Osteoblast (primary cell): ENCODE measurements at regions not wholly inside any gene's neighbourhood (a gene's known extent, or its start where the extent isn't known, plus 50 kb on each side); places are given as distances from the start of the nearest gene placed in this dataset.

Source experiments
- DNase-seq: peaks from one replicate; pipeline ENCODE4 v3.0.0; 2011; ENCODE audit warnings: low spot score, mixed read lengths; ENCODE audit not compliant: insufficient read length; ENCODE audit errors: missing footprints
- H2AFZ ChIP-seq: 2 replicates; pipeline ENCODE4 v1.6.0; 2011; ENCODE audit warnings: mild to moderate bottlenecking, low read length
- H3K27ac ChIP-seq: 2 replicates; pipeline ENCODE4 v1.5.1; 2011; ENCODE audit warnings: mild to moderate bottlenecking, low read depth, low read length, moderate library complexity
- H3K27me3 ChIP-seq: 2 replicates; pipeline ENCODE4 v1.6.0; 2012; ENCODE audit warnings: mild to moderate bottlenecking, control low read depth, inconsistent platforms, low read length, moderate library complexity; ENCODE audit not compliant: insufficient read depth
- H3K36me3 ChIP-seq: 2 replicates; pipeline ENCODE4 v1.5.1; 2011; ENCODE audit warnings: mild to moderate bottlenecking, low read length, control low read depth, moderate library complexity; ENCODE audit not compliant: insufficient read depth
- H3K4me1 ChIP-seq: 2 replicates; pipeline ENCODE4 v1.5.1; 2011; ENCODE audit warnings: mild to moderate bottlenecking, low read length, control low read depth, moderate library complexity; ENCODE audit not compliant: insufficient read depth
- H3K4me2 ChIP-seq: 2 replicates; pipeline ENCODE4 v1.6.0; 2011; ENCODE audit warnings: mild to moderate bottlenecking, low read length; ENCODE audit not compliant: insufficient read depth
- H3K4me3 ChIP-seq: fragments of 200-600 bp; sonication (generic); 3 replicates; pipeline ENCODE4 v1.5.1; 2012; ENCODE audit warnings: mild to moderate bottlenecking, low read length, inconsistent platforms; ENCODE audit not compliant: insufficient read depth
- H3K79me2 ChIP-seq: 2 replicates; pipeline ENCODE4 v1.6.0; 2012; ENCODE audit warnings: mild to moderate bottlenecking, low read length, control low read depth, inconsistent platforms; ENCODE audit not compliant: insufficient read depth
- H3K9me3 ChIP-seq: 2 replicates; pipeline ENCODE4 v1.5.1; 2011; ENCODE audit warnings: low read depth, low read length, control low read depth
- H4K20me1 ChIP-seq: 2 replicates; pipeline ENCODE4 v1.6.0; 2012; ENCODE audit warnings: mild to moderate bottlenecking, low read length, control low read depth; ENCODE audit not compliant: insufficient read depth
- TF ChIP-seq, protein P1 (sequence below): IDR thresholded peaks from 2 replicates; pipeline ENCODE4 v1.5.1; 2011; ENCODE audit warnings: mild to moderate bottlenecking, low read depth, low read length, moderate library complexity; ENCODE audit errors: extremely low read depth

DNA sequence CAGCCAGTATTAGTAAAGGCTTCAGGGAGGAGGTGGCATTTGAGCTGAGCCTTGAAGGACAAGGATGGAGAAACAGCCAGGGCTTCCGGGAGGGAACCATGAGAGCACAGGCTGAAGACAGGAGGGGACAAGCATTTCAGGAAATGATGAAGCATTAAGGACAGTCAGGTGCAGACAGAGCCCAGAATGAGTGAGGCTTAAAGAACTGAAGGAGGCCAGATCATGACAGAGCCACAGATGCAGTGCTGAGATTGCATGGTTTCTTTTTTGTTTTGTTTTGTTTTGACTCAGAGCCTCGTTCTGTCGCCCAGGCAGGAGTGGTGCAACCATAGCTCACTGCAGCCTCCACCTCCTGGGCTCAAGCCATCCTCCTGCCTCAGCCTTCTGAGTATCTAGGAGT is 211.5 kb downstream of the SOX9 start:
- no peaks in the 10 kb centered on the region for H3K27me3 ChIP-seq
- no peak overlapping the region for H3K4me2 ChIP-seq
- no peaks in the 10 kb centered on the region for H3K36me3 ChIP-seq
- H3K4me3 ChIP-seq: no peak overlapping the region
- H2AFZ ChIP-seq: no peak overlapping the region
- no peaks in the 10 kb centered on the region for H3K9me3 ChIP-seq
- peaks cover 17% of the 10 kb centered on the region for H3K4me1 ChIP-seq
- H3K27ac ChIP-seq: no peak overlapping the region
- TF ChIP-seq, protein P1, sequence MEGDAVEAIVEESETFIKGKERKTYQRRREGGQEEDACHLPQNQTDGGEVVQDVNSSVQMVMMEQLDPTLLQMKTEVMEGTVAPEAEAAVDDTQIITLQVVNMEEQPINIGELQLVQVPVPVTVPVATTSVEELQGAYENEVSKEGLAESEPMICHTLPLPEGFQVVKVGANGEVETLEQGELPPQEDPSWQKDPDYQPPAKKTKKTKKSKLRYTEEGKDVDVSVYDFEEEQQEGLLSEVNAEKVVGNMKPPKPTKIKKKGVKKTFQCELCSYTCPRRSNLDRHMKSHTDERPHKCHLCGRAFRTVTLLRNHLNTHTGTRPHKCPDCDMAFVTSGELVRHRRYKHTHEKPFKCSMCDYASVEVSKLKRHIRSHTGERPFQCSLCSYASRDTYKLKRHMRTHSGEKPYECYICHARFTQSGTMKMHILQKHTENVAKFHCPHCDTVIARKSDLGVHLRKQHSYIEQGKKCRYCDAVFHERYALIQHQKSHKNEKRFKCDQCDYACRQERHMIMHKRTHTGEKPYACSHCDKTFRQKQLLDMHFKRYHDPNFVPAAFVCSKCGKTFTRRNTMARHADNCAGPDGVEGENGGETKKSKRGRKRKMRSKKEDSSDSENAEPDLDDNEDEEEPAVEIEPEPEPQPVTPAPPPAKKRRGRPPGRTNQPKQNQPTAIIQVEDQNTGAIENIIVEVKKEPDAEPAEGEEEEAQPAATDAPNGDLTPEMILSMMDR: no peak
- no peaks in the 10 kb centered on the region for H3K79me2 ChIP-seq
- H4K20me1 ChIP-seq: no peaks in the 10 kb centered on the region
- DNase-seq: no peak

DNA sequence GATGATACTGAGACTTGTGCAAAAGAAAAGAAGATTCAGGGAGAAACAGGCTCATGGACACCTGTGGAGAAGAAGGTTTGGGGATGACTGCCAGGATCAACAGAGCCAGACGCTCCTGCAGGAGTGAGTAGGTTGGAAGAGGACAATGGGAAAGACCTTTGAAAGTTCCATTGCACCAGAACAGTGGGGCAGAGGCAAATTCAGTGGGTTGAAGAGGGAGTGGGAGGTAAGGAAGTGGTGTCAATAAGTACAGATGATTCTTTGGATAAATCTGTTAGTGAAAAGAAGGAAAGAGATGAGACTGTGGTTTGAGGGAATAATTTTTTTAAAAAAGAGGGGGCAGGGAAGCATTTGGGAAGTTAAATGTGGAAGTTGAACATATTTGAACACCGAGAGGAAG is 212.8 kb downstream of the SOX9 start:
- Histone ChIP-seq H2AFZ (no peak overlapping the region), H3K36me3 (no peaks in the 10 kb centered on the region), H3K4me3 (no peak overlapping the region), H4K20me1 (no peaks in the 10 kb centered on the region), H3K4me2 (no peak overlapping the region), H3K9me3 (no peaks in the 10 kb centered on the region), H3K27me3 (no peaks in the 10 kb centered on the region), H3K4me1 (peaks cover 24% of the 10 kb centered on the region), H3K27ac (no peak overlapping the region), H3K79me2 (no peaks in the 10 kb centered on the region)
- TF ChIP-seq, protein P1: no peak
- DNase-seq: no peak

DNA sequence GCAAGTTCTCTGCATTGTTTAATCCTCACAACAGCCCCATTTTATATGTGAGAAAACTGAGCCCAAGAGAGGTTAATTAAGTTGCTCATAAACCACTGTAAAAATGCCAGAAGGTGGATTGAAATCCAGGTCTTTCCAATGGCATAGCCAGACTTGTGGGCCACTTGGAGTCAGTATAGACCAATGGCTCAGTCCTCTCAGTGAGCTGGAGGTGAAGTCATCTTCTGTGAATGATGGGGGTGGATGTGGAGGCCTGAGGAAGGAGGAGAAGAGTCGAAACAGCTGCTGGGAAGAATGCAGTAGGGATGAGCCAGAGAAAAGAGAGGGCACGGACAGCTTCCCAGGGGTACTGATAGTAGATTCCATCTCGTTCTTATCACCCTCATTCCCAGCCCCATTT is 213.4 kb downstream of the SOX9 start:
- Histone ChIP-seq H3K4me3 (no peak overlapping the region), H2AFZ (no peak overlapping the region), H3K4me2 (peak overlapping the region; percentile 8), H3K79me2 (no peaks in the 10 kb centered on the region), H3K27ac (no peak overlapping the region), H3K9me3 (no peaks in the 10 kb centered on the region), H4K20me1 (no peaks in the 10 kb centered on the region), H3K4me1 (peaks cover 31% of the 10 kb centered on the region), H3K36me3 (no peaks in the 10 kb centered on the region), H3K27me3 (no peaks in the 10 kb centered on the region)
- peak; percentile 91 for DNase-seq
- TF ChIP-seq, protein P1: peak; percentile 62

DNA sequence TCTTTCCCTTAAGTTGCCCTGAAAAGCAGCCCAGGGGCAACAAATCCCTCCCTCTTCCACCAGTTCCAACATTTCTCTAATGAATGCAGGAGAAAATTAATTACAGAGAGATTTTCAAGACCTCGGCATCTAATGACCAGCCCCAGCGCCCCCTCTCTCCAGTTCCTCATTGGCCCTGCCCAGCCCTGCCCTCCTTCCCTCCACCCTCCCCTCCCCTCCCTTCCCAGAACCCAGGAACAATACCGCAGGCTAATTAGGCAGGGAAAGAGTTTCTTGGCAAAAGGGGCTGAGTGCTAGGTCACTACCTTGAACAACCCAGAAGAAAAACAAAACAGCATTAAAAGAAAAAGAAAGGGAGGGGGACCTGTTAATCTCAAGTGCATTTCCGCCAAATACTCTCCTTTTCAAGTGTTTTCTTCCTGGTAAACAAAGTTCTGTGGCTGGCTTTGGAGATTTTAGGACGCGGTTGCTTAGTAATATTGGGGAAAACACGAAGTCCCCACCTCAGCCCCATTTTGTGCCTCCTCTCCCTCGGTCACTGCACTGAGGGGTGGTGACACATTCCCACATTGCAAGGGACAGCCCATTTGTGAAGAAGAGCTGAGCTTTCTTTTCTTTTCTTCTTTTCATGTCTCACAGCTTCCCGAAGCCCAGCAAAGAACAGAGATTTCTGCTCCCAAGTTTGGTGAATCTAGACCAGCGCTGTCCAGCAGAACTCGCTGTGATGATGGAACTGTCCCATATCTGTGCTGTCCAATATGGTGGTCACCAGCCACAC is 215.4 kb downstream of the SOX9 start:
- Histone ChIP-seq H3K9me3 (no peaks in the 10 kb centered on the region), H3K27ac (no peak overlapping the region), H3K4me1 (peaks cover 46% of the 10 kb centered on the region), H3K4me3 (no peak overlapping the region), H3K27me3 (no peaks in the 10 kb centered on the region), H2AFZ (no peak overlapping the region), H3K36me3 (no peaks in the 10 kb centered on the region), H3K4me2 (no peak overlapping the region), H3K79me2 (no peaks in the 10 kb centered on the region), H4K20me1 (no peaks in the 10 kb centered on the region)
- no peak for DNase-seq
- TF ChIP-seq, protein P1: no peak
